ENCODE measurements at regions not wholly inside any gene's neighbourhood (a gene's known extent, or its start where the extent isn't known, plus 50 kb on each side); places are given as distances from the start of the nearest gene placed in this dataset.

- TF ChIP-seq CTCF (IDR thresholded peaks at IDR 0.05) = no peak
- no peak for TF ChIP-seq POLR2A (IDR thresholded peaks at IDR 0.05)
Measured at GRCh38 chr20:21862956-21863355, 157.5 kb downstream of the PAX1 start.
